Pulmonary artery endothelial cell (primary cell): ENCODE measurements at regions not wholly inside any gene's neighbourhood (a gene's known extent, or its start where the extent isn't known, plus 50 kb on each side); places are given as distances from the start of the nearest gene placed in this dataset.
"Not testable (repeated sequence)": the region's sequence is repeated elsewhere in the genome, so short reads cannot be mapped to it uniquely, and the experiment has no call there.

Source experiments
- DNase-seq: peaks from one replicate; pipeline ENCODE4 v3.0.0-alpha.2; 2011; ENCODE audit warnings: low read depth, low spot score

DNA sequence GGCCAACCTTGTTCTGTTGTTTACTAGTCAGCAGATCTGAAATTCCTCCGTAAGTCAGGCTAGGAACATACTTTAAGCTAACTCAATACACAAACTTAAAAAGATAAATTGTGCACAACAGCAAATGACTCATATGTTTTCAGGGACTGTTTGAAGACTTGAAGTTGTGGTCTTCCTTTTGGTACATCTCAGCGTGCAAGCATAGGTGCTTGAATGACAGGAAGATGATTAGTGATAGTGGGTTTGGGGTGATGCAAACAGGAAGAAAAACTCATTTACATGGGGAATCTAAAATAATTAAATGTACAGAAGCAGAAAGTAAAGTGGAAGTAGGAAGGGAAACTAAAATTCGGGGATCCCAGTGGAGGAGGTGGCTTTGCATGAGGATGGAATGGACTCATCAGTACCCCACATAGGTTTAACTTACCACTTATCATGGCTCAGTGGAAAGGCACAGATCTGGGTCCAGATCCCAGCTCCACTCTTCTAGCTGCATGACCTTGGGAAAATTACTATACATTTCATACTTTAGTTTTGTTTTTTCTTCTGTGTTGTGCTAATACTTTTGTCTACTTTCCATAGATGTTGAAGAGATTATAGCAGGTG is 122.3 kb downstream of the XCL2 start:
- no peak for DNase-seq

DNA sequence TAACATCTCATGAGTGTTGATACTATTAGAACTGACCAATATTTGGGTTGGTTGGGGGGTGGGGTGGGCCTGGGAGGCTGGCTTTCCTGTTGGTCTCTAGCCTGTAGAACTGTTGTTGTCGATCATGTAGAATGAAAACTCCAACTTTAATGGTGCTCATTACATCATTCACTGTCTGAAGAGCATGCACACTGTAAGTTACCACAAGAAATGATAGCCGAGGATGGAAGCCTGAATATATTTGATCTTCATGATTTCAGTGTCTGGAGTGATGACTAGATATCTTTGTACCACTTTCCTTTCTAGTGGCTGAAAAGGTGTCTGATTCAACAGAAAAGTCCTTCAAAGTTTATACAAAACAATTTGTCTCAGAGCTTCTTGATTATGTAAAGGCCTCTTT is 123.6 kb downstream of the XCL2 start:
- no peak for DNase-seq

DNA sequence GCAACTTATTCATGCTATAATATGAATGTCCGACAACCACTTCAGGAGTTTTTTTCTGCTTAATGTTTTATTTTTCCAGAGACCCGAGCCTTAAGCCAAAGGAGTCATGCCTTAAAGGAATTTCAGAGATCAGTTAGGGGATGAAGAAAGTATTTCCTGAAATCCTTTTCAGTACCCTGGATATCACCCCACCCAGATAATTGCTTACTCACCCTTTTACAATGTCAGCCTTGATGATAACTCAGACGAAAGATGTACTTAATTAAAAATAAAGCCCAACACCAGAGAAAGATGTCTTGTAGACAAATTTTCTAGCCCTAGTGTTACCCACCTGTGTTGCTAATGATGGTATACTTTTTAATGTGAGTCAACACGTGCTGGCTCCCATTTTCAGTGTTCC is 124.1 kb downstream of the XCL2 start:
- no peak for DNase-seq

DNA sequence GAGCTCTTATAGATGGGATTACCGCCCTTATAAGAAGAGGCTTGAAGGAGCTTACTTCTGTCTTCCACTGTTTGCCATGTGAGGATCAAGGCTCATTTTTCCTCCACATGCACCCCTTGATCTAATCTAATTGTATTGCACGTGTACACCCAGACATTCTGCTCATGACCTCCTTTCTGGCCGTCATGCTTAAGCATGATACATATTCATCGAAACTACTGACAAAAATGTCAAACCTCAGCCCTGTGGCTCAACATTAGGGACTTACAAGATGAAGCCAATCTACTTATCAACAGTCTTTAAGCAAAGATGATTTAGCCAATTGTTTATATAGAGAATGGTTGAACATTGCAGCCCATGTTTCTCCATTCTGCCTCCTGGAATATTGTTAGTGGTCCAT is 127.6 kb downstream of the XCL2 start:
- no peak for DNase-seq

DNA sequence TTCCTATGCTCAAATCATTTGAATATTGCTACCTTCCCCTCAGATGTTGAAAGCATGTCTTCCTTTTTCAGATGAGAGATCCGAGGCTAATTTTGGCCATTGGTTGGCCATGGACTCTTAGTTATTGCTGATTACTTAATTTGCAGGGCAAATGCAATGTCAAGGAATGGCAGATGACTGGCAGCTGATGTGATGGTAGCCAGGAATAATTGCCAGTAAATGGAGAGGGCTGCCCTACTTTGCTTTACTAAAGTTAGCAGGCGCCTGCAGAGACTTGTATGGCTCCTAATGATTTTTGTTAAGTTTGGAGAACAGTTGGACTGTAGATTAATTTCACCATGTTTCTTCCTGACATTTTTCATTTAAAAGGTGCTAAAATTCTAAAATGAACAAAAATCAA is 128.9 kb downstream of the XCL2 start:
- DNase-seq, result no peak

DNA sequence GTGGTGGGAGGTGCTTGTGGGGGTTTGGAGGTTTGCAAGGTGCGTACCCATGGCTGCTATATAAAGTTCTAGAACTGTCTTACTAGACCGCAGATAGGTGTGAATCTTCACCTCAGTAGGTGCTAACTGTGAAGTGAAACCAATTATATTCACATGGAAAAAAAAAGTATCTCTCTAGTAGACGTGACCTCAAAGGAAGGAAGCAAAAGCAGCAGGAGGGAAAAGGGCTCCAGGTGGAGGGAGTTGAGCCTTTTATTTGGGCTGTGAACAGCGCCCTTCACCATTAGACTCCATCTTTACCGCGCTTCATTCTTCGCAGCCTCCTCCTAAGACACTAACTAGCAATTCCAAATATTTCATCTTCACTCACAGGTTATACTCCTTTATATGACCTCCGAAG is 129.8 kb downstream of the TBX19 start:
- no peak for DNase-seq

DNA sequence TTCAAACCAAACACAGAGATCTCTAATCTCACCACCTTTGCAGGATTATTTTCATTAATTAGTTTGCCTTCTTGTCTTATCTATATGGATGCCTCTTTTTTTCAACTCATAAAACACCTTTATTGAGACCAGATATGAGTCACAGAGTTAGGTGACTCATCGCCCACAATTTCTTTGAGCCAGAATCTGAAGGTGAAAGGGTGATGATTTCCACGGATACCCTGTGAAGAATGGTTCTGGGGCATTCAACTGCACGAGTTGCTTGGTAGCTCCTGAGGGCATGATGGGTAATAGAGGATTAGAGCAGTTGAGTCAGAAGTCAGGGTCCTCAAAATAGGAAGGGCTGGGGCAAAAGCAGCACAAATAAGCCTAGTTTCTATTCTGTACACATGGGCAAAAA is 128.2 kb downstream of the TBX19 start:
- DNase-seq, result no peak

DNA sequence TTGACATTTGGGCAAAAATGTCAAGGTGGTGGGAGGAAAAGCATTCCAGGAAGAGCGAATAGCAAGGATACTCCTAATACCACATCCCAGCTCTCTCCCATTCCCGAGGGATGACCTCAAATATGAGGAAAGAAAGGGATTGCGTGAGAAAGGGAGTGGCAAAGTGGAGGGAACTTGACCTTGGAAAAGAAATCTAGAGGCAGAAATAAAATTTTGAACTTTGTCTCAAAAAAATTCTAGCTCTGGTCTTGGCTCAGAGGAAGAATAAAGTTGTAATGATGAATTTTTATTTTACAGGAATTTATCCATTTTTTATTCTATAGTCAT is 127.8 kb downstream of the TBX19 start:
- no peak for DNase-seq

DNA sequence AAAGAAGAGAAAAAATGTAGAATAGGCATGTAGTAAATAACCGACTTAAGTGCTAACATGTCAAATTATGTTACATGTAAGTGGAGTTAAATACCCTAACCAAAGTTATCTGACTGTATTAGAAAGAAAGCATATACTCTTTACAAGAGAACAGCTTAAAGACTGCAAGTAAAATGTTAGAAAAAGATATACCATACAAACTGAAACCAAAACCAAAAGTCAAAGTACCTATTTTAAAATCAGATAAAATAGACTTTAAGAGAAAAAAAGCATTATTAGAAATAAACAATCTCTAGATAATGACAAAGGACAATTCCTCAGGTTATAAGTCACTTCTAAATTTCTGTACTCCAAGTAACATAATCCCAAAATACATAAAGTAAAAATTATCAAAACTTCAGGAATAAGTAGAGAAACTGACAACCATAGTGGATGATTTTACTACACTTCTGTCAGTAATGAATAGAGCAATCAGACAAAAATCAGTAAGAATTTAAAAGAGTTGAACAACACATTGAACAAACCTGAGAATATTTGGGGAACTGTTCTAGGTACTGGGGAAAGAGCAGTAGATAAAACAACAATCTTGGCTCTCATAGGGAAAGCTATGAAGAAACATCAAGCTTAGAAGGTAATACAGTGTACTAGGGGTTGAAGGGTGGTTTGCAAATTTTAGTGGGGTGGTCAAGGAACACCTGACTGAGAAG is 127.3 kb downstream of the TBX19 start:
- no peak for DNase-seq

DNA sequence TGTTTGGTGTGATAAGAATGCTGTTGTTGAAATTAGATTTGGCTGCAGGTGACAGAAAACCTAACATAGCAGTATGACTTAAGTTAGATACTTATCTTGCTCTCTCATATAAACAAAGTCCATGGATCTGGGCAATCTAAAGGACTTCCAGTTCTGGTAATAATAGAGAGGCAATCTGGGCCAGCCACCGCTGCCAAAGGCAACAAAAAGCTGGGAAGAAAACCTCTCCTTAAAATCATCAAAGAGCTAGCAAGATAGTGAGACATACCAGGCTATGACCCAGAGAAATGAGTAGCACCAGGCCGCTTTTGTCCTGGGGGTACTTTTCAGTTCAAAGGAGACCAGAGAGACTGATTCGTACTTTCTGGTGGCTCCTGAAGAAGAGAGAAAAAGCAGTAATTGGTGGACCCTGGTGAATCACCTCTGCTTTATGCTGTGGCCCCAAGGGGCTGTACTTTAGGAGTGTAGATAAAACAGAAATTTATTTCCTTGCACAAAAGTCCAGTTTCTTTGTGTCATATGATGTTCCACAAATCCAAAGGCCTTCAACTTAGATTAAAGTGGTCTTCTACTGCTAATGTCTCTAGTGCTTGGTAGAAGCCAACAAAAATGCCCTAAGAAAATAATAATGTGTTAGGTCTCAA is 125.4 kb downstream of the TBX19 start:
- no peak for DNase-seq

DNA sequence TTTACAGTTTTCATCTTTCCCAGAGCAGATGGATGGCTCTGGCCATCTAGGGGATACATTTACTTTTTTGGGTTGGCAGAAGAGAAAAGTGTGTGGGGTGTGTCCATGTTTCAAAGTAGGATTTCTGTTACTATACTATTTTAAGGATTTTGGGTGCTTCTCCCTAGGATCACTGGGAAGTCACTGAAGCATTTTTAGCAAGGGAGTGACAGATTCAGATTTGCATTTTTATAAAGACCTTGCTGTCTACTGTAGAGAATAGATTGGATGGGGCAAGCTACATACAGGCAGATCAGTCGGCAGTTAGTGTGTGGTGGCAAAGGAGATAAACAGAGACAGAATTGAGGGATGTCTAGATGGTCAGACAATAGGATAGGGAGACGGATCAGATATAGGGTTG is 122.5 kb downstream of the TBX19 start:
- DNase-seq, result no peak

DNA sequence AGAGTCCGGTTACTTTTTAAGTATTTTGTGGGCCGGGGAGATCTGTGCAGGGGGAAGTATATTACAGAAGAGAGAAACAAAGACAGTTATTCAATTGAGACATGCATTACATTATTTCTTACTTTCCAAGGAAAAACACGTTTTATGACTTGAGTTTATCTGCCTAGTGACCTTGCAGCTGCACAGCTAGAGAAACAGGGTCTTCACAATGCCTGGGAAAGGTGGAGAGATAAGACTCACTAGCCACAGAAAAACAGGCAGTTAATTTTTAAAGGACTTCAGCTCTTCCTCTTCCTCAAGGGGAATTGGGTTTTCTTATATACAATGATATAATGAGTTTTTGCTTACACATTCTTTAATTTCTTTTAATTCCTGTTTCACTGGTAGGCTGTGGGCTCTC is 121.8 kb downstream of the TBX19 start:
- DNase-seq, result not testable (repeated sequence)

DNA sequence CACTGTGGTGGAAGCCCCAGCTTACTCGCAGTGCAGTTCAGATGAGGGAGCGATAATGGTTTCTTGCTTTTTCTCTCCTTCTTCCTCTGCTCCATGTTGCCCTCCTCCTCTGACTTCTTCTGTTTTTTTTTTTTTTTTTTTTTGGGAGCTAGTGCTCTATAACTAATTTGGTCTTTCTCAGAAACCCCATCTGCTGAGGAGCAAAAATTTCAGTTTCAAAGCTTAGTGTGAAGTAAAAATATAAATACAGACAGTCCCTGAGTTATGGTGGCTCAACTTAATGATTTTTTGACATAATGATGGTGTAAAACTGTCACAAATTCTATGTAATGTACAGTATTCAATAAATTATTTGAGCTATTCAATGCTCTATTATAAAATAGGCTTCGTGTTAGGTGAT is 120.7 kb downstream of the TBX19 start:
- DNase-seq, result no peak

DNA sequence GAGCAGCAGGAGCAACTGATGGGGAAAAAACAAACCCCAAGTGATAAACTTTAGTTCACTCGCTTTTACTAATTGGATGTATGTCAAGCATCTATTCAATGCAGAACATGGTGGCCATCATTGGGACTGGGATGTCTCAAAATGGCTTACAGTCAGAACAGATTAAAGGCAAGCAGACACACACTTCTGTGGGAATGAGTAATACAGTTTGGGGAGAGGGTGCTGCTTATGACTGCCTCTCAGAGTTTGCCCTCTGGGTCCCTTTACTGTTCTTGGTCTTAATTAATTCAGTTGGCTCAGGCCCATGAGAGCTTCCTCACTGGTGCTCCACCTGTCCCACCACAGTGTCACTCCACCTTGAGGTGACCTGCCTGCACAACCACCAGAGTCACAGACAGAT is 119.5 kb downstream of the TBX19 start:
- no peak for DNase-seq

DNA sequence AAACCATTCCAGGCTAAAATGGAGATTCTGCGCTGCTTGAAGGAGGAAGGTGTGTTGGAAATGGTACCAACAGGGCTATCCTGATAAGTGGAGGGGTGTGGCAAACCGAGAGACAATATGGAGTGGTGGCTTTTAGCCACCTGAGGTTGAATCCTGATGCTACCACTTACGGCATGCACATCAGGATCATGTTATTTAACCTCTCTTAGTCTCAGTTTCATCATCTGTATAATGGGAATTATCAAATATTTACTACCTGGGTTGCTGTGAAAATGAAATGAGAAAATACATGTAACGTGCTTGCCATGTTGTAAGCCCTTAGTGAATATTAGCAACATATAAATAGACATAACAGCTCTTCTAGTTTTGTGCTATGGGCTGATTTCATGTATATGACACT is 117.1 kb downstream of the TBX19 start:
- no peak for DNase-seq

DNA sequence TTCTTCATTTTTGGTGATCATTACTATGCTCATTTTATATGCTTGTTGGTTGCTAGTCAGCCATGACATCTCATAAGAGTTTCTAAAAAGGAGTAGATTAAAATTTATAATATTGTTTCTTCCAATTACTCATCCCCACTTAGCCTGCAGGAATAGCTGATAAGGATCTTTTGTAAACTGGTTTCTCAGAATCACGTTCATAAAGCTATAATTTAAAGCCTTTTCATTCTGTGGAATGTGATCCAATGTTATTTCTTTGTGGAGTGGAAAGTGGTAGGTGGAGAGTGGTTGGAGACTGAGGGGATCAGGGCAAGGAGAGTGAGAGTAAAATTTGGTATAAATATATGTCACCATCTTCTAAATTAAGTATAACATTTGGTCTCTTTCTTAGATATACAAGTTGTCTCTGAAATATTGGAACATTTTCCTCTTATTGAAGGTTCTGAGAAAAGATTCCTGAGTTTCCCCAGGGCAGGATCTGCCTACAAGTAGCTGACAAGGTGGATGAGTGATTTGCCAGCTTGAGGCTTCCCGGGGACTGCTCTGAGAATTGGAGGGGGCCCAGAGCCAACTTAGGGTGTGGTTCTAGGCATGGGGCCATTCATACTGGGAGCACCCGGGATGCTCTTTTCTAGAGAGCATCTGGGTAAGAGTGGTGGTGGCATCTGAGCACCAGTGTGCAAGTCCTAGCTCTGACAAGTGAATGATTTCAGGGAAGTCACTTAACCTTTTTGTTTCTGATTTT is 116.4 kb downstream of the TBX19 start:
- DNase-seq, result no peak

DNA sequence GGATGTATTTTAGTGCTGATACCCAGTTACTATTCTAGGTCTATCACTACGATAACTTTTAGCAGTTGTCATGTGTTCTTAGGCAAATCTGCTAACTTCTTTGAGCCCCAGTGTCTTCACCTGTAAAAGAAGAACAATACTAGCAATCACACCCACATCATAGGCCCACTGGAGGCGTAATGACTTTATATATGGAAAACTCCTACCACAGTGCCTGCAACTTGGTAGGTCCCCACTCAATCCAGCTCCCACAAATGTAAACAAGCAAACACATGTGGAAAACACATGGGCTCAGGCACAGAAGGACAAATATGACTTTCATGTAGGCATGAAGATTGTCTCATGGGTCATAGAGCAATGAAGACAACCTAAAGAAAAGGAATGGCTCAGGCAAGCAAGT is 115.8 kb downstream of the TBX19 start:
- no peak for DNase-seq

DNA sequence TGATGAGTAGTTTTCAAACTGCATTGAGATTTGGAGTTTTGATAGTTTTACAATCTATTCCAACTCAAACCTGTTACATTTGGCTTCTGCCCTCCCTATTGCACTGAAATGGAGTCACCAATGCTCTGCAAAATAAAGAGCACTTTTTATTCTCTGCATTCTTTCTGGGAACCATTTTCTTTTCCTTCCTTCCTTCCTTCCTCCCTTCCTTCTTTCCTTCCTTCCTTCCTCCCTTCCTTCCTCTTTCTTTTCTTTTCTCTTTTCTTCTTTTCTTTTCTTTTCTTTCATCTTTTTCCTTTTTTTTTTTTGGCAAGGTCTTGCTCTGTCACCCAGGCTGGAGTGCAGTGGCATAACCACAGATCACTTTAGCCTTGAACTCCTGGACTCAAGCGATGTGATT is 114.2 kb downstream of the TBX19 start:
- DNase-seq, result no peak

DNA sequence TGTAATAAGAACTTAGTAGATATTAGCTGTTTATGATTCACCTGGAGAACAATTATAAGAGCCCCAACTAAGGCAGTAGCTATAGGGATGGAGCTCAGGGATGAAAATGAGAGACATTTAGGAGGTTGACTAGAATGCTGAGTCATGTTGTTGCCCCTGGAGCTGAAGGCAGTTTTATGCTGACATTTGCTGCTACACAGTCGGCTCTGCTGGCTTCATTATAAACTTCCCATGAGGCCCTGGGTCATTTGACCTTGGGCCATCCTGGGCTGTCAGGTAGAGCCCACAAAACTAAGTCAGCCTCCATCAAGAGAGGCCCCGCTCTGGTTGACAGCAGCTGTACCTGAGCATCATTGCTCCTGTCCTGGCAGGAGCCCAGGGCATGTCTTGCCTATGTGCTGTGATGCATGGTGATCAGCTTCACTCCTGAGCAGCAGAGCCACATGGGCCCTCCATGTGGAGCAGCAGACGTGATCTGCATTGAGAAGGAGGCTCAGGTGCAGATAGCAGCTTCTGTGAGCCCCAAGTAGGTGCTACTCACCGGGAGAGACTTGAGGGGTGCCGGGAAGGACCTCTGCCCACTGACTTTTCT is 112.4 kb downstream of the TBX19 start:
- DNase-seq, result no peak

DNA sequence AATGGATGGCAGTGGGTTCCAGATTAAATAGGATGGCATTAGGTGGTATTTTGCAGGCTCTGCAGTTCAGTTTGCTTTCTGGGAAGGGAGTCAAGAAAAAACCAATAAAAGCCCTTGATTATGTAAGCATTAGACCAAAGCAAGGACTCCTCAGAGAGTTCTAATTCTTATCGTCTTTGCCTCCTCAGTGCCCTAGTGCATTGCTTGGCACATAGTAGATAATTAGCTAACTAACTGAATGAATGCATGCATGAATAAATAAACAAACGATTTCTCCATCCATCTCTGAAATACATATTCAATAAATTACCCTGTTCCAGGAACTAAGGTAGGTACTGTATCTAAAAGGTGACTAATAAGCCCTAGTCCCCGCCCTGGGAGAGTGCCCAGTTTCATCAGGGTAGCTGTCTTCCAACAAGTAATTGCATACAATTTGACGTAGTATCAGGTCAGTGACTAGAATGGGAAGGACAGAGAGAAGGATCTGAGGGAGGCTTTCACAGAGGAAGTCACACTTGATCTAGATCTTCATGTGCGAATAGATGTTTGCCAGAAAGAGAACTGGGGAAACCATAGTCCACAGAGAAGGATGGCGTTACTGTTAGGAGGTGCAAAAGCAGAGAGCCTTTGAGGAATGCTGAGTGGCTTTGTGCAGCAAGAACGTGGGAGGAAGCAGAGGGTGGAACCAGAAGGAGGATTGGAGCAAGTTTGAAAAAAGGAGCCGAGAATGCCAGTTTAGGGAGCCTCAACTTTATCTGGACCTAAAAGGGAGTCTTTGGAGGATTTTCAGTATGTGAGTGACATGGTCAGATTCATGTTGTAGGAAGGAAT is 111.4 kb downstream of the TBX19 start:
- no peak for DNase-seq

DNA sequence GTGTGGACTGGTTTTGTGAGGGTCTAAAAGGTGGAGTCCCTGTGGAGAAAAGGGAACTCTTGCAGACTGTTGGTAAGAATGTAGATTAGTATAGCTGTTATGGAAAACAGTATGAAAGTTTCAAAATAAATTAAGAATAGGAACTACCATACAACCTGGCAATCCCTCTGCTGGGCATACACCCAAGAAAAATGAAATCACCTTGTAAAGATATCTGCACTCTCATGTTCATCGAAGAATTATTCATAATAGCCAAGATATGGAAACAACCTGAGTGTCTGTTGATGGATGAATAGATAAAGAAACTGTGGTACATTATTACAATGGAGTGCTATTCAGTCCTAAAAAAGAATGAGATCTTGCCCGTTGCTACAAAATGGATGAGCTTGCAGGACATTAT is 109.6 kb downstream of the TBX19 start:
- DNase-seq, result no peak
